Vagina (tissue), 2 donors: ENCODE measurements at regions not wholly inside any gene's neighbourhood (a gene's known extent, or its start where the extent isn't known, plus 50 kb on each side); places are given as distances from the start of the nearest gene placed in this dataset.
"Not testable (repeated sequence)": the region's sequence is repeated elsewhere in the genome, so short reads cannot be mapped to it uniquely, and the experiment has no call there.

Experiments used
- DNase-seq, 2 donors: peaks; one replicate each; pipeline ENCODE4 v3.0.0-alpha.2; 2017; ENCODE audit errors: extremely low spot score in 2 of 2
- H3K27ac ChIP-seq: fragments of 200-600 bp; sonication (generic); one replicate; pipeline ENCODE4 v1.5.1; 2019
- H3K27me3 ChIP-seq: fragments of 200-600 bp; sonication (generic); one replicate; pipeline ENCODE4 v1.5.1; 2019
- H3K36me3 ChIP-seq, 2 donors: fragments of 200-600 bp; sonication (generic); one replicate each; pipeline ENCODE4 v1.5.1; 2017 to 2019
- H3K4me1 ChIP-seq: fragments of 200-600 bp; sonication (generic); one replicate; pipeline ENCODE4 v1.5.1; 2019
- H3K4me3 ChIP-seq, 2 donors: fragments of 200-600 bp; sonication (generic); 1 replicate in 1 of 2; 2 replicates in 1 of 2; pipeline ENCODE4 v1.5.1; 2016 to 2019
- H3K9me3 ChIP-seq: fragments of 200-600 bp; sonication (generic); one replicate; pipeline ENCODE4 v1.5.1; 2019
- CTCF ChIP-seq, 3 experiments: fragments of 450-650 bp in 2 of 3; fragments of 200-600 bp in 1 of 3; sonication (generic) in 1 of 3; IDR thresholded peaks; one replicate each; pipeline ENCODE4 v1.5.1; 2017 to 2019; ENCODE audit warnings: antibody characterized with exemption in 3 of 3, mild to moderate bottlenecking in 2 of 3, moderate library complexity in 2 of 3
- POLR2A ChIP-seq, 2 donors: fragments of 450-650 bp; IDR thresholded peaks; one replicate each; pipeline ENCODE4 v1.6.1; 2017; ENCODE audit warnings: antibody characterized with exemption in 2 of 2, mild to moderate bottlenecking in 2 of 2, moderate library complexity in 2 of 2
- POLR2AphosphoS5 ChIP-seq, 2 donors: sonication (generic); formaldehyde crosslinking; IDR thresholded peaks; one replicate each; pipeline ENCODE4 v1.9.0; 2017; ENCODE audit warnings: antibody characterized with exemption in 2 of 2, mild to moderate bottlenecking in 2 of 2, low read depth in 1 of 2; ENCODE audit not compliant: insufficient read depth in 1 of 2
- intact Hi-C: fragments of 100-400 bp; cut with DNase I; formaldehyde crosslinking; loops from one replicate; pipeline ENCODE4 v1.15.1; 2023

DNA sequence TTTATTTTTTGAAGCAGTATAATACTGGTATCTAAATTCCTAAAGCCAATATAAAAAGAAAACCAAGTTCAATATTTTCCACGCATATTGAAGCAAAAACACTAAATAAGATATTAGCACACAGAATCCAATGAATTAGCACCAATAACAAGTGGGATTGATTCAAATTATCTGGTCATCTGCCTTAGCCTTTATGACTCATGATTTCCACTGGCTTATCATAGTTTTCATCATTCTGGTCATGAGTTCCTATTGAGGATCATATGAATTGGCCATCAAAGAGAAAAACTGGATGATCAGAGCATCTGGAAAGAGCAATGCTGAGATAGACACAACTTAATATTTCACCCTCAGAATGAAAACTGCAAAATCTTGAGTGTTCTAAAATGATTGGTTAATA is 809.9 kb downstream of the MCTP2 start:
- intact Hi-C loops = no loop called here
- no peak for DNase-seq
- Histone ChIP-seq H3K4me1 (no peaks in the 10 kb centered on the region), H3K36me3 (no peaks in the 10 kb centered on the region), H3K27me3 (no peaks in the 10 kb centered on the region), H3K27ac (no peak overlapping the region), H3K4me3 (no peak overlapping the region), H3K9me3 (no peaks in the 10 kb centered on the region)
- TF ChIP-seq POLR2A (IDR thresholded peaks at IDR 0.05) = no peak
- no peak for TF ChIP-seq CTCF (IDR thresholded peaks at IDR 0.05)
- no peak for TF ChIP-seq POLR2AphosphoS5 (IDR thresholded peaks at IDR 0.05; ENCODE audit: insufficient read depth in 1 of 2, low read depth in 1 of 2)

DNA sequence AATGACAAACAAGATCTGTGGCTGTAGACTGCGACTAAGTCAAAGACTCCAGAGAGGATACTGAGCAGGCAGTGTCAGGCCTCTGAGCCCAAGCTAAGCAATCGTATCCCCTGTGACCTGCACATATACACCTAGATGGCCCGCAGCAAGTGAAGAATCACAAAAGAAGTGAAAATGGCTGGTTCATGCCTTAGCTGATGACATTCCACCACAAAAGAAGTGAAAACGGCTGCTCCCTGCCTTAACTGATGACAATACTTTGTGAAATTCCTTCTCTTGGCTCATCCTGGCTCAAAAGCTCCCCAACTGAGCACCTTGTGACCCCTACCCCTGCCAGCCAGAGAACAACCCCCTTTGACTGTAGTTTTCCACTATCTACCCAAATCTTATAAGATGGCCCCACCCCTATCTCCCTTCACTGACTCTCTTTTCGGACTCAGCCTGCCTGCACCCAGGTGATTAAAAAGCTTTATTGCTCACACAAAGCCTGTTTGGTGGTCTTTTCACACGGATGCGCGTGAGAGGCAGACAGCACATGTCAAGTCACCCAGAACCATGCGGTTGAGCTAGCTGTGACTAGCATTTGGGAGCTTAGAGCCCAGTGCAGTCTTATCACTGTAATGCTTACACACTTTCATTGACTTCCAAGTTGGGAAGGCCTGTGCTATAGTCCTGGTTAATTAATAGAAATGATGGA is 812.0 kb downstream of the MCTP2 start:
- H3K4me1 ChIP-seq, H3K27me3 ChIP-seq, H3K36me3 ChIP-seq, H3K4me3 ChIP-seq, DNase-seq, intact Hi-C loops, H3K9me3 ChIP-seq, H3K27ac ChIP-seq: not testable (repeated sequence)

DNA sequence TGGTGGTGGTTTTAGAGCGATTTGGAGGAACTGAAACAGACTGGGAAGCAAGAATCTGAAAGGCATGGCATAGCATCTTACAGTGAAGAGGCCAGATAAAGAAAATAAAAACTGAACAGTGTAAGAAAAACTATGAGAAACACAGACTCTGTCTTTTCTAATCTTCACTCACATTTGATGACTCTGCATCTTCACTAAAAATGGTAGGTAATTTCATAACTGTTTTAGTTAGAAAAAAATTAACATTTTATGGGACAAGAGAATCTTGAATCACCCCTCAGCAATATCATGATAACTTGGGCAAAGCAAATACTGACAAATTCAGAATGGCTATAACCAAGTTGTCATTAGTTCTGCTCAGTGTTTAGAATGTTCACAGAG is 812.6 kb downstream of the MCTP2 start:
- Histone ChIP-seq H3K36me3 (no peaks in the 10 kb centered on the region), H3K9me3 (no peaks in the 10 kb centered on the region), H3K4me1 (no peaks in the 10 kb centered on the region), H3K4me3 (no peak overlapping the region), H3K27me3 (no peaks in the 10 kb centered on the region), H3K27ac (no peak overlapping the region)
- no peak for DNase-seq
- intact Hi-C loops = no loop called here
- TF ChIP-seq POLR2A (IDR thresholded peaks at IDR 0.05) = no peak
- no peak for TF ChIP-seq CTCF (IDR thresholded peaks at IDR 0.05)
- TF ChIP-seq POLR2AphosphoS5 (IDR thresholded peaks at IDR 0.05; ENCODE audit: insufficient read depth in 1 of 2, low read depth in 1 of 2) = no peak

- intact Hi-C loops = no loop called here
- Histone ChIP-seq H3K4me1 (no peaks in the 10 kb centered on the region), H3K27ac (no peak overlapping the region), H3K4me3 (no peak overlapping the region), H3K27me3 (no peaks in the 10 kb centered on the region), H3K36me3 (no peaks in the 10 kb centered on the region), H3K9me3 (no peaks in the 10 kb centered on the region)
- TF ChIP-seq POLR2AphosphoS5 (IDR thresholded peaks at IDR 0.05; ENCODE audit: insufficient read depth in 1 of 2, low read depth in 1 of 2) (no peak), POLR2A (IDR thresholded peaks at IDR 0.05) (no peak), CTCF (IDR thresholded peaks at IDR 0.05) (no peak)
- no peak for DNase-seq
Measured at GRCh38 chr15:95044745-95045417, 813.5 kb downstream of the MCTP2 start.

- intact Hi-C loops = no loop called here
- no peak overlapping the region for H3K4me3 ChIP-seq
- H3K9me3 ChIP-seq = no peaks in the 10 kb centered on the region
- no peaks in the 10 kb centered on the region for H3K36me3 ChIP-seq
- DNase-seq = no peak
- no peak overlapping the region for H3K27ac ChIP-seq
- no peaks in the 10 kb centered on the region for H3K27me3 ChIP-seq
- no peaks in the 10 kb centered on the region for H3K4me1 ChIP-seq
- TF ChIP-seq POLR2A (IDR thresholded peaks at IDR 0.05) (no peak), POLR2AphosphoS5 (IDR thresholded peaks at IDR 0.05; ENCODE audit: insufficient read depth in 1 of 2, low read depth in 1 of 2) (no peak), CTCF (IDR thresholded peaks at IDR 0.05) (no peak)
Measured at GRCh38 chr15:95051861-95052260, 820.5 kb downstream of the MCTP2 start.
